Posterior cingulate gyrus (tissue), 11 donors: ENCODE measurements at regions not wholly inside any gene's neighbourhood (a gene's known extent, or its start where the extent isn't known, plus 50 kb on each side); places are given as distances from the start of the nearest gene placed in this dataset.
"Not testable (repeated sequence)": the region's sequence is repeated elsewhere in the genome, so short reads cannot be mapped to it uniquely, and the experiment has no call there.

Experiments
- DNase-seq, 10 donors: peaks; one replicate each; pipeline versions ENCODE4 v3.0.0 to v3.0.0-alpha.2; 2020 to 2021; ENCODE audit warnings: mixed read lengths in 3 of 10
- intact Hi-C: fragments of 100-400 bp; cut with DNase I; formaldehyde crosslinking; loops from one replicate; pipeline ENCODE4 v1.15.1; 2023

GRCh38 chr5:98500811-98501210 is 272.7 kb upstream of the RGMB start:
- intact Hi-C loops: no loop called here
- no peak for DNase-seq

- no peak for DNase-seq
These were observed 269.8 kb upstream of the RGMB start for GRCh38 chr5:98503616-98504015.

GRCh38 chr5:98504505-98504904 is 269.0 kb upstream of the RGMB start:
- DNase-seq: no peak
- intact Hi-C loops: no loop called here

More at GRCh38 chr5:98503616-98504015, 269.8 kb upstream of the RGMB start:
- intact Hi-C loops: no loop called here

- peak in 1 of 10 donors; percentile 20 for DNase-seq
- intact Hi-C loops: no loop called here
These were observed 263.1 kb upstream of the RGMB start for GRCh38 chr5:98510143-98510985.

GRCh38 chr5:98513380-98513779 is 260.1 kb upstream of the RGMB start:
- intact Hi-C loops: no loop called here
- no peak for DNase-seq

GRCh38 chr5:98514215-98514614 is 259.2 kb upstream of the RGMB start:
- no peak for DNase-seq
- intact Hi-C loops: no loop called here

GRCh38 chr5:98516701-98517100 is 256.8 kb upstream of the RGMB start:
- intact Hi-C loops: no loop called here
- DNase-seq: no peak

- intact Hi-C loops: no loop called here
- DNase-seq: no peak
These were observed 255.7 kb upstream of the RGMB start for GRCh38 chr5:98517560-98518366.

GRCh38 chr5:98518754-98519153 is 254.7 kb upstream of the RGMB start:
- no peak for DNase-seq
- intact Hi-C loops: no loop called here

GRCh38 chr5:98519571-98519970 is 253.9 kb upstream of the RGMB start:
- intact Hi-C loops: no loop called here
- no peak for DNase-seq

GRCh38 chr5:98521821-98522220 is 251.6 kb upstream of the RGMB start:
- intact Hi-C loops: no loop called here
- DNase-seq: no peak

GRCh38 chr5:98524773-98525172 is 248.7 kb upstream of the RGMB start:
- DNase-seq: no peak
- intact Hi-C loops: no loop called here

- intact Hi-C loops: no loop called here
- DNase-seq: no peak
These were observed 245.6 kb upstream of the RGMB start for GRCh38 chr5:98527846-98528245.

GRCh38 chr5:98529321-98529720 is 244.1 kb upstream of the RGMB start:
- DNase-seq: no peak
- intact Hi-C loops: no loop called here

GRCh38 chr5:98530224-98530623 is 243.2 kb upstream of the RGMB start:
- DNase-seq: no peak
- intact Hi-C loops: no loop called here

GRCh38 chr5:98535901-98536300 is 237.6 kb upstream of the RGMB start:
- no peak for DNase-seq
- intact Hi-C loops: no loop called here

GRCh38 chr5:98540056-98540455 is 233.4 kb upstream of the RGMB start:
- intact Hi-C loops: no loop called here

GRCh38 chr5:98541641-98542040 is 231.8 kb upstream of the RGMB start:
- DNase-seq: no peak
- intact Hi-C loops: no loop called here

More at GRCh38 chr5:98540056-98540455, 233.4 kb upstream of the RGMB start:
- no peak for DNase-seq

- intact Hi-C loops: no loop called here
- DNase-seq: no peak
These were observed 230.0 kb upstream of the RGMB start for GRCh38 chr5:98543490-98543889.

- intact Hi-C loops: not testable (repeated sequence)
These were observed 226.5 kb upstream of the RGMB start for GRCh38 chr5:98546924-98547323.

GRCh38 chr5:98556712-98557111 is 216.8 kb upstream of the RGMB start:
- intact Hi-C loops: no loop called here
- DNase-seq: no peak

More at GRCh38 chr5:98546924-98547323, 226.5 kb upstream of the RGMB start:
- not testable (repeated sequence) for DNase-seq

- DNase-seq: no peak
These were observed 215.5 kb upstream of the RGMB start for GRCh38 chr5:98557916-98558315.

More at GRCh38 chr5:98557916-98558315, 215.5 kb upstream of the RGMB start:
- intact Hi-C loops: no loop called here
